ENCODE measurements at regions not wholly inside any gene's neighbourhood (a gene's known extent, or its start where the extent isn't known, plus 50 kb on each side); places are given as distances from the start of the nearest gene placed in this dataset.

DNA sequence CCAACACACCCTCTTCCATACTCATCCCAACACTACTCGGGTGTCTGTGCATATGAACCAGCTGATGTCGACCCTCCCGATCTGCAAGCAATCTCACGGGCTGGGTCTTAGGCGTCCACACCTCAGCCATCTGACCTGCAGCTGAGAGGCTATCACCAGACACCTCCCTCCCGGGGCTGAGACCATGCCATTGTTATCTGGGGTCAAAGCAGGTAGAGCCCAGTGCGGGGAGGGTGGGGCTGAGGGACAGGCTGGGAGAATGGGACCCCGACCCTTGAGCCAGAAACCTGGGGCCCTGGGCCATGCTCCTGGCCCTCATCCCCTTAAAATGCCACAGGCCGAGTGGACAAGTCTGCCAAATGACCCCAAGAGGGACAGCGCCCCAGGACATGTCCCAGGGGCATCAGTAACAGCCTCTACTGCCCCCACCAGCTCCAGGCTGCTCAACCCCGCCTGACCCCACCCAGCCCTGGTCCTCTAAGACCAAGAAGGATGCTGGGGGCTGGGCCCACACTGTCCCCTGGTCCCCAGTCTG lies 146.7 kb upstream of the CST7 start:
- TF ChIP-seq, protein P1, sequence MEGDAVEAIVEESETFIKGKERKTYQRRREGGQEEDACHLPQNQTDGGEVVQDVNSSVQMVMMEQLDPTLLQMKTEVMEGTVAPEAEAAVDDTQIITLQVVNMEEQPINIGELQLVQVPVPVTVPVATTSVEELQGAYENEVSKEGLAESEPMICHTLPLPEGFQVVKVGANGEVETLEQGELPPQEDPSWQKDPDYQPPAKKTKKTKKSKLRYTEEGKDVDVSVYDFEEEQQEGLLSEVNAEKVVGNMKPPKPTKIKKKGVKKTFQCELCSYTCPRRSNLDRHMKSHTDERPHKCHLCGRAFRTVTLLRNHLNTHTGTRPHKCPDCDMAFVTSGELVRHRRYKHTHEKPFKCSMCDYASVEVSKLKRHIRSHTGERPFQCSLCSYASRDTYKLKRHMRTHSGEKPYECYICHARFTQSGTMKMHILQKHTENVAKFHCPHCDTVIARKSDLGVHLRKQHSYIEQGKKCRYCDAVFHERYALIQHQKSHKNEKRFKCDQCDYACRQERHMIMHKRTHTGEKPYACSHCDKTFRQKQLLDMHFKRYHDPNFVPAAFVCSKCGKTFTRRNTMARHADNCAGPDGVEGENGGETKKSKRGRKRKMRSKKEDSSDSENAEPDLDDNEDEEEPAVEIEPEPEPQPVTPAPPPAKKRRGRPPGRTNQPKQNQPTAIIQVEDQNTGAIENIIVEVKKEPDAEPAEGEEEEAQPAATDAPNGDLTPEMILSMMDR (IDR thresholded peaks at IDR 0.05): no peak
- no peak for TF ChIP-seq TCF7L2 (IDR thresholded peaks at IDR 0.05; ENCODE audit: low read depth, low read length)
